Astrocyte of the cerebellum (primary cell): ENCODE measurements at regions not wholly inside any gene's neighbourhood (a gene's known extent, or its start where the extent isn't known, plus 50 kb on each side); places are given as distances from the start of the nearest gene placed in this dataset.

Source experiments
- DNase-seq: peaks from one replicate; pipeline ENCODE4 v3.0.0-alpha.2; 2011; ENCODE audit warnings: low read depth
- H3K4me3 ChIP-seq: 2 replicates; pipeline ENCODE4 v1.5.1; 2011; ENCODE audit warnings: mild to moderate bottlenecking, low read depth, low read length, moderate library complexity
- CTCF ChIP-seq: IDR thresholded peaks from 2 replicates; pipeline ENCODE4 v1.5.1; 2012; ENCODE audit warnings: low read length, low read depth, moderate library complexity, mild to moderate bottlenecking; ENCODE audit errors: missing control alignments
- in situ Hi-C: cut with HindIII; loops from 2 replicates; pipeline ENCODE4 v1.10.0; 2017; ENCODE audit warnings: low sequenced_read_pairs

GRCh38 chr5:8870349-8870958 is 675.4 kb downstream of the SEMA5A start:
- H3K4me3 ChIP-seq: no peak overlapping the region
- DNase-seq: no peak
- in situ Hi-C loops: no loop called here
- TF ChIP-seq CTCF: no peak

GRCh38 chr5:8870959-8871355 is 674.9 kb downstream of the SEMA5A start:
- in situ Hi-C loops: no loop called here
- DNase-seq: no peak
- no peak for TF ChIP-seq CTCF

GRCh38 chr5:8871446-8871845 is 674.4 kb downstream of the SEMA5A start:
- in situ Hi-C loops: no loop called here

More at GRCh38 chr5:8870959-8871355, 674.9 kb downstream of the SEMA5A start:
- H3K4me3 ChIP-seq: no peak overlapping the region

GRCh38 chr5:8875722-8876121 is 670.2 kb downstream of the SEMA5A start:
- H3K4me3 ChIP-seq: no peak overlapping the region
- no peak for DNase-seq
- in situ Hi-C loops: no loop called here
- no peak for TF ChIP-seq CTCF

More at GRCh38 chr5:8871446-8871845, 674.4 kb downstream of the SEMA5A start:
- TF ChIP-seq CTCF: no peak
- no peak for DNase-seq
- no peak overlapping the region for H3K4me3 ChIP-seq

- no peak for DNase-seq
- H3K4me3 ChIP-seq: no peak overlapping the region
- TF ChIP-seq CTCF: no peak
- in situ Hi-C loops: no loop called here
Measured at GRCh38 chr5:8879248-8879647, 666.6 kb downstream of the SEMA5A start.

GRCh38 chr5:8884029-8884428 is 661.8 kb downstream of the SEMA5A start:
- TF ChIP-seq CTCF: no peak
- H3K4me3 ChIP-seq: no peak overlapping the region
- in situ Hi-C loops: no loop called here
- no peak for DNase-seq
